ENCODE measurements at regions not wholly inside any gene's neighbourhood (a gene's known extent, or its start where the extent isn't known, plus 50 kb on each side); places are given as distances from the start of the nearest gene placed in this dataset.

DNA sequence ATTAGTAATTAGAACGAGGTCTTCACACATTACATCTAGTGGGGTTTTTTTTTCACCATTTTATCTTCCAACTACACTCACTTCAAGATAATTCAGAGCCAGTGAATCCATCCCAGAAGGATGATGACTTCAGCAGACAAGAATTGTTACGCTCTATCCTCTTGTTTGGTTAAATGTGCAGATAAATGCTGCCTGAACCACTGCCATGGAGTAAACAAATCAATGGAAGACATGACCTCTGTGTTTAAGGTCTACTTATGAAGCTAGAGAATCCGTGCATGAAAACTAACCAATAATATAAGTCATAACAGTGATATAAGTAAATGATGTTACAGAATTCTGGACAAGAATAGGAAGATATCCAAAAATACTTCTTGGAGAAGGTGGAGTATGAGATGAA lies 602.6 kb downstream of the TLR4 start:
- DNase-seq, result peak; percentile 29

DNA sequence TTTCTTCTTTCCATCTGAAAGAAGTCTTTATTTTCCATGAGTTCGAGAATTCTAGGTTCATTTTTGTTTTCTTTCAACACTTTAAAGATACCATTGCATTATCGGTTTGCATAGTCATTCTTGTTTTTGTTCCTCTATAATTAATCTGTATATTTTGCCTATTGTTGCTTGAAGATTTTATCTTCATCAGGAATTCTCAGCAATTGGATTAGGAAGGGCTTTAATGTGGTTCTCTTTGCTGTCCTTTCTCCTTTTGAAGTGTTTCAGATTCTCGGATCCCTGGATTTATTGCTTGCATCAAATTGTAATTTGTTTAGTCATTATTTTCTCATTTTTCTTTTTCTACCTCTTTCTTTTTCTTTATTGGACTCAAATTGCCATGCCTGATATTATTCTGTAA lies 609.8 kb downstream of the TLR4 start:
- no peak for DNase-seq

DNA sequence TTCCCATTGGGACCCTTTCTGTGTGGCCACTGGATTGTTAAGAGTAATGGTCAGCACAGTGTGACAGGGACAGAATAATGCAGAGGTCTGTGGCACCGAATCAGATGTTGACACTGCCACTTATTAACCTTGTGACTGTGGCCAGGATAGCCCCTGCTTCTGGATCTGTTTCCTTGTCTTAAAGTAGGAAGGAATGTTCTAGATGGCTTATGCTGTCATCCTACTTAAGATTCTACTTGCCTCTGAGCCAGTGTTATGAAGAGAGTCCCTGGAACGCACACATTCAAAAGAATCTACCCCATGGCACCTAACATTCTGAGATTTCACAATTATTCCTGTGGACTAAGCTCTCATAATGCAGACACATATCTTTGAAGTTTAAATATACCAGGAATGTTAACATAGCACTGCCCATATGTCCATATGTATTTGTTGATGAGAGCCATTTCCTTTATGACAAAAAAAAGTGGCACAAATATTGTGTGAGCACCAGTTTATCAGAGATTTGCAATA lies 612.7 kb downstream of the TLR4 start:
- DNase-seq, result no peak

DNA sequence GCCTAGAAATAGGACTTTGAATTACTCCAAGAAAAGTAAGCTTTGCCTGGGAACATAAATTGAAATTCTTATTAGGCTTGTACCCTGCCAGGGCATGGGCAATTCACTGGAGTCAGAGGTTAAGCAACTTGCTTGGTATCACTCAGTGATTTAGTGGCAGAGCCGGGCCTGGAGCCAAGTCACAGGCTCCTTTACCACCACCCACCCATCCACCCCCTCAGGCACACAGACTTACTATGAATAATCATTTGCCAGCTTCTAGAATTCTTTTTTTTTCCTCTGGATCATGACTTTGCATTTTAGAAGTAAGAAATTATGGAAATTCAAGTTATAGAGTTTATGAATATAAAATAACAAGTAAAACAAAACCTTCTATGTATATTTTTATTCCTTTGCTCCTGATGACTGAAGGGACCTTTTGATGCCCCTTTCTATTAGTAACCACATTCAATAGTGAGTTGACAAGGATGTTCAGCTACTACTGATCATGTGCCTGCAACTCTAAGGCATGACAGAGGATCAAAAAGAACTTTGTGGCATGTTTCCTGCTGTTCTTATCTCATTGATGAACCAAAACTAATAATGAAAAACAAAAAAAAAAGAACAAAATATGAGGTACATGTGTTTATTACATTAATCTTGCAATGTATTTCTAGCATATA lies 614.7 kb downstream of the TLR4 start:
- no peak for DNase-seq

DNA sequence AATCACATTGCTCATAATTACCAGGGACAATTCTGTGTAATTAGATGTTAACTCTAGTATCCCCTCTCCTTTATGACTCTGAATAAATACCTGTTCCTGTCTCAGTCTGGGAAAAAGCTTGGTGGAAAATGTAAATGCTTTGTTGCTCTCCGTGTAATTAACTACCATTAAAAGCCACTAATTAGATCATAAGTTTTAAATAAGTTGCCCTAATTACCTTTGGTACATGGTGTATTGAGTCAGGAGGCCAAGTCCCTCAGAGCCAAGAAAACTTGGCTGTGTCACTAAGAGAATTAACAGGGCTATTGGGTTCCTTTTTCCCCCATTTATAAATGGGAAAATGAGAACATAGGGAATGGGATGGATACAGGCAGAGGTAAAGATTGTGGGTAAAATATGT lies 617.6 kb downstream of the TLR4 start:
- no peak for DNase-seq

DNA sequence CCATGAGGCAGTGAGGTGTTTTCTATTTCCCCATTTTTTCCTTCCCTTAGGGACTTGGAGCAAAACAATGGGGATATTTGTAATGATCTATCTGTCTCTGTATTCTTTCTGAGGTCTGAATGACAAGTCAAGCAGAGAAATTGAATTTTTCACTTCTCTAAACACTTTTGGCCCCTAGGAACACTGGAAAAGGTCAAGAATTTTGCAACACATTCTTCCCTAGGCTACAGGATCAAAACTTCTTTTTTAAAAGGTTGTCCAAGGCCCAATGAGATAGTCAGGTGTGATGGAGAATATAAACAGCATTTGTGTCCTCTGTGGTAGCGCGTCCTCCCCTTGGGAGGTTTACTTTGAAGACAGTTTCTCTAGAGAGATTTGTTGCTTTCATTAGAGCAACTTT lies 620.5 kb downstream of the TLR4 start:
- no peak for DNase-seq

DNA sequence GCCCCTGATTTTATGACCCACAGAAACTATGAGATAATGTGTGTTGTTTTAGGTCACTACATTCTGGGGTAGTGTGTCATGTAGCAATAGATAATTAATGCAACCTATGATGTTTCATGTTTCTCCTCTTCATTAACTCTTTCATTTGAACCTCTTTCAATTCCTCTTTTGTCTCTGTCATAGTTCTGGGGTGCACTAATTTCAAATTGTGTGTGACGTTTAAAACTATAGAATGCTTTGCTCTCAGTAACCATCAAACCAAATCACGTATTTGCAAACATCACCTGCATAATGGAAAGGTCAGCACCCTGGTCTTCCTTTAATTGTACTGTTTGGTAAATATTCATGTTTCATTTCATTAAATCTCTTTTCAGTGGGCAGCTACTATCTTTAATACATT lies 621.6 kb downstream of the TLR4 start:
- no peak for DNase-seq

DNA sequence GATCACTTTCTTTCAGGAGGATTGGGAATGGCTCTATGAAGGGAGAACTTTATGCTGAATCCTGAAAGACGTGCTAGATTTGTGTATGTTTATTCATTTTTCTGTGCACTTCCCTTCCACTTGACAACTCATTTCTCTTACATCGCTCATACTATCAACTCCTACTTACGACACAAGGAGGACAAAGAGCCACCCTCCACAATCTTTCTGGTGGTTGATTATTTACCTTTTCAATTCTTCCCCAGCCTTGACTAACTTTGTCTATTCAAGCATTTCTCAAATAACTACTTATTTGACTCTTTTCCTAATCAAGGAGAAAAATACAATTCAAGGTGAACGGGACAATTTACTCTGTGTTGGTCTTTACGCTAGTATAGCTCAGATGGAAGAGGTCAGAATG lies 622.1 kb downstream of the TLR4 start:
- no peak for DNase-seq

DNA sequence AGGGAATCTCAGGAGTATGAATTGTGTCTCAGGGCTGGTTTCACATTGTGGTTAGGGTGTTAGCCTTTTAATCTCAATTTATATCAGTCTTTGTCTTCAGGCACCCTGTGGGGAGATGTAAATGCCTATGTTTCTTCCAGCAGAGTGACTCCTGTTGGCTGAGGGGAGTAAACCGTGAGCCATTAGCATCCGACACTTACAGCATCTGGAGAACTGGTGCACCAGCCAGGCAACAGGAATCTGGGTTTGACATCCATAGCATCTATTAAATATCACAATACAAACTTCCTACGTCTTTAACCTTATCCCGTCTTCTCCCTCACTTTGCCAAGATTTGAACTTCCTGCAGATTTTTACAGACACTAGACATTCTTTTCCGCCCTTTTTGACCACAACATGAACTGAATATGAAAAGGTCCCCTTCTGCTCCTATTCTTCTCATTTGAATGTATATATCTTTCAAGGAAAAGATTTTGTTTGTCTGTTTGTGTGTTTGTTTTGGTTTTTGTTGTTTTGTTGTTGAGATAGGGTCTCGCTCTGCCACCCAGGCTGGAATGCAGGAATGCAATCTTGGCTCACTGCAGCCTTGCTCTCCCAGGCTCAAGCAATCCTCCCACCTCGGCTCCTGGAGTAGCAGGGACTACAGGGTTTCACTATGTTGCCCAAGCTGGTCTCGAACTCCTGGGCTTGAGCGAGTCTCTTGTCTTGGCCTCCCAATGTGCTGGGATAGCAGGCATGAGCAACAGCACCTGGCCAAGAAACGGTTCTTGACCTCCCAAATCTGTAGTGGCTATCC lies 626.2 kb downstream of the TLR4 start:
- no peak for DNase-seq

DNA sequence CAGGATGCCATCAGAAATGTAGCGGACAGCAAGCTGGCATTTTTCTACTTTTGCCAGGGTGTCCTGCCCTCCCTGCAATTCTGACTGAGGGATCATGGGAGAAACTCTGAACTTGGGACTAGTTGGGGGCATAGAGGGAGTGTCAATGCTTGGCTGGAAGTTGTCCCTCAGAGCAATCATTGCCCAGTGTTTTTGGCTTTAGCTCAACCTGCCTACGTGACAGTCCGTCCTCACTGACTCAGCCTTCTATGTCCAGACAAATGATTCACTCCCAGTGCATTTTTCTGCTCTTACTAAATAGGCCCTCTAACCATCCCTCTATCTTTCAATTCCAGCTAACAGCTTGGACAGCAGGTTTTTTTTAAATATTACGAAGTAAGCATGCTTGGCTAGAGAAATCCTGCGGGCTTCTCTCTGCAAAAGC lies 627.4 kb downstream of the TLR4 start:
- no peak for DNase-seq

DNA sequence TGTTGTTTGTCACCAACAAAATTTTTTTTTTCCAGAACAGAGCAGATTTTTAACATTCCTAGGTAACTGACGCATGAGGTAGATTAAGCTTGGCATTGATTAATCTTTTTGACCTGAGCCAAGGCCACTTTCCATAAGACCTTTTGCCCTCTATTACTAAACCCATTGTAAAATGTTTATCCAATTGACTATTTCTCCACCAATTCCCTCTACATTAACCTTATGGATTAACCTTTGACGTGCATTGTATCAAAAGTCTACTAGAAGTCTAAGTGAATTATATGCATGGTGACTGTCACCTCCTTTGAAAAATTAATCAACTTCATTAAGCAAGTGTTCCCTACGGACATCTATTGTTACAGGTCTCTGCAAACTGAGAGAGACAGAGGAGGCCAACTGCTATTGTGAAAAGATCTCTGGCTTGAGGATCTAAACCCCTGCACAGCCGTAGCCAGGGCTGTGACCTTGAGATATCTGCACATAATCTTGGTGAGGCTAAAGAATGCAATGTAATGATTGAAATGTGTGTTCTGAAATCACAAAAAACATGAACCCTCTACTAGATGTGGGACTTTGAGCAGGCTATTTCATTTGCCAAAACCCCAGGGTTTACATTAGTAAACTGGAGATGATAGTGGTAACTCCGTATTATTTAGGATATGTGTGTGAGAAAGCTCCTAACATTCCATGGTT lies 632.2 kb downstream of the TLR4 start:
- no peak for DNase-seq

DNA sequence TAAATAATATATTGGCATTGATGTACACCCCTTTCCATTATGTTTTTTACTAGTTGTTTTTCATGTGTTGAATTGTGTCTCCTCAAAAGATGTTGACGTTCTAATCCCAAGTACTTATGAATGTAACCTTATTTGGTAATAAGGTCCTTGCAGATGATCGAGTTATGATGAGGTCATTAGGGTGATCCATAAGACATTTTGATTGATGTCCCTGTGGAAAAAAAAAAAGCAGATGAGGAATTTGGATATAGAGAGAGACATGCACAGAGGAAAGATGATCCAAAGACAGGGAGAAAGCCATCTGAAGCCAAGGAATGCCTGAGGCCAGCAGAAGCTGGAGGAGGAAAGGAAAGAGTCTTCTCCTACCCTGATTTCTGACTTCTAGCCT lies 632.7 kb downstream of the TLR4 start:
- DNase-seq, result no peak

DNA sequence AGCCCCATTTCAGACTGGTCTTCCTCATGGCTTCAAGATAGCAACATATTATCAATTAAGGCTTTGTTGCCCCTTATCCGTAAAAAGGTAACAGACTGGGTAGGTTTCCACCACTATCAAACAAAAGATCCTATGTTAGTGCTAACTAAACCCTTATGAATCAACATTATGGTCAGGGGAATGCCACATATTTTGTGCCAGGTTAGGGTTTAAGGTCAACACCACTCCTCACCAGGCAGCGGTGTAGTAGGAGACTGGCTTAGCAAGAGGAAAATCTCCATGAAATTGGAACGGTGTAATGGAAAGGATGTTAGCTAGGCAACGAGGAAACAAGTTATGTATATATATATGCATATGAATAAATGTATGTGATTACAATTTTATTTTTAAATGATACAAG lies 655.8 kb downstream of the TLR4 start:
- DNase-seq, result no peak

DNA sequence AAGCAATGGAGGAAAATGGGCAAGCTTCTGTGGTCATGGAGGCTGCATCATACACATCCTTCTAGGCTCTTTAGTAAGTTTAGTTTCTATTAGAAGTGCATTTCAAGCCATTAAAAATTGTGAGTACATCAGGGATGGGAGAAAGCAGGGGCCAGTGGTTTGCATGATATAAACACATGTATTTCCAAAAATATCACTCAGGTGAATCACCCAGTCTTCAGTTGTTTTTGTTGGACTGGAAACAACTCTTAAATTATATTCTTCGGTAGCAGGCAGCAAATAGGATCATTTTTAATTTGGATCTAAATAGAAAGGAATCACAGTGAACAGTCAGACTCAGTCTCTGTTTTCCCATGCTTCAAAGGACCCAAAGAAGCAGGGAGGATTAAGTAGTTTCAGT lies 657.9 kb downstream of the TLR4 start:
- DNase-seq, result no peak

DNA sequence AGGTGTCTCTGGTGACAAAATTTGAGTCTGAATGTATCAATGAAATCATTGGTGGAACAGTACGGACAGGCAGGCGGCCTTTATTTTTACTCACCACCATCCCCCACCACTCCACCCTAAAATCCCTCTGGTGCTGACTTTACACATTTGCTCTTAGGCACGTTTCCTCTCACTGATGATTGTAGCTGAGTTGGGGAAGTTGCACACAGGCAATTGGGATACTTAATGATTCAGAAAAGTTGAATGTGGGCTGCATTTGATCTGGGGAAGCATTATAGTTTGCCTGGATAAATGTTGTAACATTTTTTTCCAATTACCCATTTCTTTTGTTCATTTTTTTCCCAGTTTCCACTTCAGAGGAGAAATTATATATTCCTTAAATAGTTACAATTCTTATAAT lies 658.4 kb downstream of the TLR4 start:
- DNase-seq, result no peak

DNA sequence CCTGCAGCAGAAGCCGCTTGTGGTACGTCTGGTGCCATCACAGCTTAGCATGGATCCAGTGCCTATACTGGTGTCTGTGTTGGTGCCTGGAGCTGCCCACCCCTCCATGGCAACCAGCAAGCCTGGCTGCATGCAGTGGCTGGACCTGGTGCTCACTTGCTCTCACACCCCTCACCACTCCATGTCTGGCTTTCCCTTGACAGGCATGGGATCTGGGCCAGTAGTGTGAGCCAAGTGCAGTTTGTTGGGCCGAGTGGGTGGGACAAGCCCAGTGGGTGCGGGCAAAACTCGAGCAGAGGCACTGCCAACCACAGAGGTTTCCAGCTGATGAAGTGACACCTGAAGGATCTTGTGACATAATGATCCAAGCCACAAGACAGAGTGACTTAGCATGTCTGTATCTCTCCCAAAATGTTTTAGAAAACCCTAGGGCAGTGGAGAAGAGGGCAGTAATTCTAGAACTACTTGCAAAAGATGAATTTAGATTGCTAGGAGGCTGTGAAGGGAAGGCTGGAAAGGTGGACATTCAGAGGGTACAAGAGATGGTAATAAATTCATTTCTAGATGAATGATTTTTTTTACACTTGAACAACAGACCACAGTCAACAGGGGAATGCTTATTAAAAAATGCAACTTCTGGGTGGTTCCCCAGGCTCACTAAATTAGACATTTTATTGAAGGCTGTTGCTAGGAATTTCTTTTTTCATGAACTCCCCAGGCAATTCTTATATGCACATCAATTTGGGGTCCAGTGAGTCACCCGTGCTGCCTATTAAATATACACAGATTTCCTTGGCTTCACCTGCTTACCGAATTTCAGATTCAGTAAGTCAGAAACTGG lies 660.3 kb downstream of the TLR4 start:
- DNase-seq, result no peak

DNA sequence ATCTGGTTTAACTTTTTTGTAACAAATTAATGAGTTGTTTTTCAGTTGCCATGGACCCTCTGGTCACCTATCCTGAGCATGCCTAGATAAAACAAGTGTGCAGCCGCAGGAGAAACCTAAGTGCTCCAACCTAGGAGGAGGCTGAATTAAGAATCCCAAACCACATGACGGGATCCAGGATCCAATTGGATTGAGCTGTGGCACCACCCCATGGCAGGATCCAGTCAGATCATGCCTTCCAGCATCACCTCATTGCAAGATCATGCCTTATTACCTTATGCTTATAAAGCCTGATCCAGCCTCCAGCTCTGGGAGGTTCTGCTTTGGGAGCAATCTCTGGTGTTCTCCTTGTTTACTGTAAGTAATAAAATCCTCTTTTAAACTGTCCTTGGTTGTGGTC lies 662.0 kb downstream of the TLR4 start:
- no peak for DNase-seq

DNA sequence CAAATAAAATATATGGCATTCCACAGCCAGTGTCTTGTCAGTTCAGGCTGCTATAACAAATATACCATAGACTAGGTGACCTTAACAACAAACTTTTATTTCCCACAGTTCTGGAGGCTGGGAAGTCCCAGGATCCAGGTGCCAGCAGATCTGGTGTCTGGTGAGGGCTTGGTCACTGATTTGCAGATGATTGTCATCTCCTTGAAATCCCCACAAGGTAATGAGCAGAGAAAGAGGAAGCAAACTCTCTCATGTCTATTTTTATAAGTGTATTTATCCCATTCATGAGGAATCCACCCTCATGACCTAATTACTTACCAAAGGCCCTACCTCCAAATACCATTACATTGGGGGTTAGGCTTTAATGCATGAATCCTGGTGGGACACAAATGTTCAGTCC lies 663.2 kb downstream of the TLR4 start:
- DNase-seq, result no peak

DNA sequence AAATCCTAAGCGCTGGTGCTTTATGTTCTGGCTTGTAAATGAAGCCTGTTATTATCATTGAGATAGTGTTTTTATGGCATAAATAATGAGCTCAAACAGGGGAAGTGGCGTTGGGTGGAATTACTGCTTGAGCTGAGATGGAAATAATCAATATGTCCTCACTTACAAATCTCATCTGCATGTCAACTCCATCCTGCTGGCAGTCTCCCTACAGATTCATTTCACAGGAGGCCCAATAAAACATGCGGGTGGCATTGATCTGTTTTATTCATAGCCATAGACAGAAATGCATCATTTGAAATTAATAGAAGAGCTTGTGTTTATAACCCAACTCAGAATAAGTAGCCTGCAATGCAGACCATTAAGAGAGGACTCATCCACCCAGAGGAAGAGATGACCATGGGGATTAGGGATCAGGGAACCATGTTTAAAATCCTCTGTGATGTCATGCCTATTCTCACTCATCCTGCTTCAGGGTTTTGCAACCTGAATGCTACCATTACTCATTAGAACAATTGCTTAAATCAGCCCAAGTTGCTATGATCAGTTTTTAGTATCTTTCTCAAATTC lies 680.4 kb downstream of the TLR4 start:
- DNase-seq, result no peak

DNA sequence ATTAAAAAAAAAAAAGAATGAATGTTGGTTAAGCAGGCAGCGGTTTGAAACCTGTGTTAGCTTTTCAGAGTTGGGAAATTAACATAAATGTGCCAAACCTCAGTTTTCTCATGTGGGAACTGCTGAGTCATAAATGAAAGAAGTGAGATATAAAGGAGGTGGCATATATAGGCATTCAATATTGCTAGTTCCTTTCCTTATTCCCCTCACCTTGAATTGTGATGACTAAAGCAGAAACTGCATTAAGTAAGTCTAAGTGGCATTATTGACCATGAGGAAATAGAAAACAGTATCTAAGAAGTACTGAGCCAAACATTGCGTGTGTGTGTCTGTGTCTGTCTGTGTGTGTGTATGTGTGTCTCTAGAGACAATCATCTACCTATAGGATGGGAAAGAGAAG lies 691.2 kb downstream of the TLR4 start:
- no peak for DNase-seq

DNA sequence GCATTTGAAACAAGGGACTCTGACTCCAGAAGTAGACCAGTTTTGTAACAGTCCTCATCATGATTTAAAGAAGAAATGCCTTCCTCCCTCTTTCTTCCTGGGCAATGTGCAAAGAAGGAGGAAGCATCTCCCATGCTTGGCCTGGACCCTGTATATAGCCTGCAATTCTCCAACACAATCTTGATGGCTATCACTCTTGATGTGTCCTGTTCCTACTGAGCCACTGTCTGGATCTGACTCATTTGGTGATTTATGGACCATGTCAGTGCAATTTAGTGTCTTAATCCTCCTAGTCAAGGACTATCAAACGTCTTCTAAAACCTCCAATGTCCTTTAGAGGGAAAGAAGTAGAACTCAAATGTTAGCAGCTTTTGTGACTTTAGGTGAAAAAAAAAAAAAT lies 697.3 kb downstream of the TLR4 start:
- DNase-seq, result no peak

DNA sequence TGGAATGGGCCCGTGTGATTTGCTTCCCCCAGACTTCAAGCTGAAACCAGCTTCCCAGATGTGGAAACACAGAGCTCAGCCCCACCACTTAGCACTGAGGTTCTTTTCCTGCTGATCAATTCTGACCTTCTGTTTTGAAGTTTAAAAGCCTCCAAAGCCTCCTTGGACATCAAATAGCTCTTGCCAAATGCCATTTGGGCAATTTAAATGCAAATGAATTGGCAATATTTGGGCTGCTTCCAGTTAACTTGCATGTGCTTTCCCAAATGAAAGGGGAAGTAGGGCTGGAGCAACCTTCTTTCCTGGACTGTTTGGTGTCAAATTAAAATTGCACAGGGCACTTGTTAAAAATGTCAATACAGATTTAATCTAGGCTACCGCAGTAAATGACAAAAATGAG lies 710.5 kb downstream of the TLR4 start:
- no peak for DNase-seq

Measured in tongue (tissue), 1 donor.